Central memory CD4-positive, alpha-beta T cell (primary cell): ENCODE measurements at regions not wholly inside any gene's neighbourhood (a gene's known extent, or its start where the extent isn't known, plus 50 kb on each side); places are given as distances from the start of the nearest gene placed in this dataset.
"Not testable (repeated sequence)": the region's sequence is repeated elsewhere in the genome, so short reads cannot be mapped to it uniquely, and the experiment has no call there.

ENCODE experiments used
- DNase-seq: peaks from one replicate; pipeline ENCODE4 v3.0.0; 2022

DNA sequence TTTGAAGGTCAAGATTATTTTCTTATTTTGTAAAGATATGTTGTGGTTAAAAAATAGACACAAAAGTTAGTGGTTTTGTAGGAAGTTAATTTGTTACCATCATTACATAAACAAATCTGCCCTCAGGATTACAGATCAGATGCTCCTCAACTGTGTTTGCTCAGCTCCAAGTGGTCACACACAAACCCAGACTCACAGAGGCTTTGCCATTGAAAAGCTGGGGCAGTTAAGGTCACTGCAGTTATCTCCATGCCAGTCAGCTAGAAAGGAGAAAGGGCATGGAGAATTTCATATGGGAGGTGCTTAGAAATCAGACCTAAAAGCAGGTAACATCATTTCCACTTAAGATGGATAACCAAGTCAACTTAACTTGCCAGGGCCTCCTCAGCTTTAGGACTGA, 825.7 kb upstream of the GBE1 start:
- DNase-seq = no peak

DNA sequence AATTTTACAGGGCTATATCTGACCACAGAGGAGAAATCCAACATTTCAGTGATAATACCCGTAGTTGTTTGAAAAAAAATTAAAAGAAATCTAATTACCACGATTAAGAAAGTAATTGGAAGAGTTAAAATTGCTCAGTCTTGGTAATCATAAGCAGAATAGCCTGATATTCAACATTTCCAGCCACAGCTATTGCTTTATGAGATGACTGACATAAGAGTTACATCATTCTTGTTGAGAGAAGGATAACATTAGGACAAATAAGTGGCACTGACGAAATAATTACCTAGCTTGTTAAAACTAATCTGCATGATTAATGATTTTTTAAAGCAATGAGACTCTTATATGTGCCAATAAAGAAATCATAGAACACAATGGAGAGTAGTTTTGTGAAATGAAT, 825.0 kb upstream of the GBE1 start:
- DNase-seq = no peak

DNA sequence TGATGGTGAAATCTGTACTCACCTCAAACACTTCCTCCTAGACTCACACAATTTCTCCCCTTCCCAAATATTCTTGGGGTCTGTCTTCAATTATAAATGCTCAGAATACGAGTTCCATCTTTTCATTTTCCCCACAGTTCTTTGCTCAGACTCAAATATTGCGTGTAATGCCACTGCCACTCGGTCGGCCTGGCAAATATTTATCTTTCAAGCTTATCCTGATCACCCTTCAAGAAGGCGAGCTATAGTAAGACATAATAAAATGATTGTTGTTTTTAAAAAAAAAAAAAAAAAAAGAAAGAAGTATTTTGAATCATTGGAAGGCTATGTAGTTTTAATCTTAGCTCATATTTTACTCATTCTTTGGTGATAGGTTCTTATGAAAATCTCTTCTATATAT, 824.6 kb upstream of the GBE1 start:
- not testable (repeated sequence) for DNase-seq

DNA sequence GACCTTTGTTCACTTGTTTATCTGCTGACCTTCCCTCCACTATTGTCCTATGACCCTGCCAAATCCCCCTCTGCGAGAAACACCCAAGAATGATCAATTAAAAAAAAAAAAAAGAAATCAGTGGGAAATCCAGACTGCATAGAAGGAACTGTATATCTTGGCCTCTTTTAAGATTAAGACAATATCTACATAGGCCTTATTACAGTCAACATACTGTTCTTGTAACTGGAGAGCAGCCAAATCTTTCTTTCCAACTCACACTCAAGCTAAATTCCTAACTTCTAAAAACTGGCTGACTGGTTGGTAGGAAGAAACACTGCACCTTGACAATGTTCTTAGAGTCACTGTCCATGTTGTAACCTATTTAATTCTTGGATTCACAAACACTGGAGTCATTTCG, 824.1 kb upstream of the GBE1 start:
- not testable (repeated sequence) for DNase-seq

DNA sequence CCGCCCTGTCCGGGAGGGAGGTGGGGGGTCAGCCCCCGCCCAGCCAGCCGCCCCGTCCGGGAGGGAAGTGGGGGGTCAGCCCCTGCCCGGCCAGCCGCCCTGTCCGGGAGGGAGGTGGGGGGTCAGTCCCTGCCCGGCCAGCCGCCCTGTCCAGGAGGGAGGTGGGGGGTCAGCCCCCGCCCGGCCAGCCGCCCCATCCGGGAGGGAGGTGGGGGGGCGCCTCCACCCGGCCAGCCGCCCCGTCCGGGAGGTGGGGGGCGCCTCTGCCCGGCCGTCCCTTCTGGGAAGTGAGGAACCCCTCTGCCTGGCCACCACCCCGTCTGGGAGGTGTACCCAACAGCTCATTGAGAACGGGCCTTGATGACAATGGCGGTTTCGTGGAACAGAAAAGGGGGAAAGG, 823.4 kb upstream of the GBE1 start:
- not testable (repeated sequence) for DNase-seq

DNA sequence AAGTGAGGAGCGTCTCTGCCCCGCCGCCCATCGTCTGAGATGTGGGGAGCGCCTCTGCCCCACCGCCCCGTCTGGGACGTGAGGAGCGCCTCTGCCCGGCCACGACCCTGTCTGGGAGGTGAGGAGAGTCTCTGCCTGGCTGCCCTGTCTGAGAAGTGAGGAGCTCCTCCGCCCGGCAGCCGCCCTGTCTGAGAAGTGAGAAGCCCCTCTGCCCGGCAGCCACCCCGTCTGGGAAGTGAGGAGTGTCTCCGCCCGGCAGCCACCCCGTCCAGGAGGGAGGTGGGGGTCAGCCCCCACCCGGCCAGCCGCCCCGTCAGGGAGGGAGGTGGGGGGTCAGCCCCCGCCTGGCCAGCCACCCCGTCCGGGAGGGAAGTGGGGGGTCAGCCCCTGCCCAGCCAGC, 823.0 kb upstream of the GBE1 start:
- not testable (repeated sequence) for DNase-seq

DNA sequence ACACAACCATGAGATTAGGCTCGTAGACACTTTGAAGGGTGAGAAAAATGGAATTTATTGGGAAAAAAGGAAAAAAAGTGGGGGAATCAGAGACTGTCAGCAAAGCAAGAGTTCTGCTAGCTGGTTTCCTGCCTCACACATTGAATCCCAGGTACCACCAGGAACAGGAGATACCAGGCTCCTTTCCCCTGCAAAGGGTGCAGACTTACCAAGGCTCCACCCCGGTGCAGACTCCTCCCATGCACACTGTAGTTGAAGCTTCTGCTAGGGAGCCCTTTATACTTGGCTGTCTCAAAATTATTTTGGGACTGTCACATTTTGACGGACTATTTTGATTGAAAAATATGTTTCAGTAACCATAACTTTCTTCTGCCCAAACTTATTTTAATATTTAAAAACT, 819.9 kb upstream of the GBE1 start:
- no peak for DNase-seq

DNA sequence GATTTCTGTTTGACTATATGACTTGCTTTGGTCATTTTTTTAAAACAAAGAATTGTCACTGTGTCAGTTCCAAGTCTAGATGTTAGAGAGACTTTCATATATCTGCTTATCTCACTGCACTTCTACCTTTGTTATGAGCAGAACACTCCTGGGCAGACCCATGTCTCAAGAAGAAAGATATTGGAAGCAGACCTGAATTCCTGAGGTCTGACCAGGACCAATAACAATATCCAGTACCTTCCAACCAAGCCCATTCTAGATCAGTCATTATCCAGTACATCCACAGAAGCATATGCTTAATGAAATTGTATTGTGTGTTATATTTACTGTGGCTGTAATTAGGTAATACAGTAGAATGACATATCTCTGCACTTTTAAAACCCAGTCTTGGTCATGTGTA, 811.3 kb upstream of the GBE1 start:
- DNase-seq = no peak

DNA sequence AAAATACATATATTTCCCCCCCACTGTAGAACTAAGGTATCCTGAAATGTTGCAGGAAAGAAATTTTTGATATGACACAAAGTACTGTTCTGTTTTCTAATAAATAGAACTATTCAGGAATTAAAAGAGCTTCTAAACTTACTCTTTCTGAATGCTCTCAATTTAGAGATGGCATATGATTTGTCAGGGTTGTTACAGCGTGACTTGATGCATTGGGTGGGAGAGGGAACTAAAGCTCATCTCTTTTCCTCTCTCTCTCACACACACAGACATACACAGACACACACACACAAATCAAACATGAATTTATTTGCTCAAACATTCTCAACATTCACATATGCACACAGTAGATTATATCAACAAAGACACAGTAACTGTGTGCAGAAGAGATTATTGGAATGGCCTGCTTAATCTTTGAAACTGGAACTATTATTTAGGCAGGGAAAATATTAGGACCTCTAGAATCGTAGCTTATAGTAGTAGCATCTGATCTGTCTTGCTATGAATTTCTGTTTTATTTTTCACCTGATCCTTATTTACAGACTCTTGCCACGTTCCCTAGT, 807.4 kb upstream of the GBE1 start:
- DNase-seq = no peak

DNA sequence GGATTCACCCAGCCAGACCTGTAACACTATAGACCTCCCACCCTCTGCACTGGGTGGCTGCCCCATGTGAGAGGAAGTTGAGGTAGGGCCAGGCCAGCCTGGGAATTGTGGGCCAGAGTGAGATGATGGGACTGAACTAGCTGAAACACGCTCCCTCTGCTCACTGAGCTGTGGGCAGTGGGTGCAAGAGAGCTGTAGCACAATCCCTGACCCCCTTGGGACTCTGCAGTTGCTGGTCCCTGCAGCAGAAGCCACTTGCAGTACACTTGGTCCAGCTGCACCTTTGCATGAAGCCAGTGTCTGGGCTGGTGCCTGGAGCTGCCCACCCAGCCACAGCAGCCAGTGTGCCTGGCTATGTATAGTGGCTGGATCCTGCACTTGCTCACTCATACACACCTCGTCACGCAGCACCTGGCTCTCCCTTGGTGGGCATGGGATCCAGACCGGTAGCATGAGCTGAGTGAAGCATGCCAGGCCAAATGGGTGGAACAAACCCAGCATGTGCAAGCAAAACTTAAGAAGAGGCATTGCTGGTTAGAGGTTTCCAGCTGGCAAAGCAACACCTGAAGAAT, 805.7 kb upstream of the GBE1 start:
- no peak for DNase-seq

DNA sequence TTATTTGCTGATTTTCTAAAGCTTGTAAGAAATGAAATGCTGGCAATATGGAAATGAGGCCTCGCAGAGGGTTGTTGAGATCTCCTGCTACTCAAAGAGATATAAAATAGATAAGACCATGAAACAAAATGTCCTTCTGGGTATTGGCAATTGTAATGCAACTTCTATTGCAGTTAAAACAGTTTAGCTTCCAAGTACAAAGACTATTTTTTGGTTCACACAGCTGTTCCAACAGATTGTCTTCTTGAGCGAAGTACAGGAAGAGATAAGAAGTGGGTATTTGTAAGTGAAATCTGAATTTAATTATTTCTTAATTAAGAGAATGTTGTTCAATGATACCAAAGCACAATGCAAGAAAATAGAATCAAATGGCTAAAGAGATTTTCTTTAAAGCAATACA, 801.5 kb upstream of the GBE1 start:
- DNase-seq = no peak

DNA sequence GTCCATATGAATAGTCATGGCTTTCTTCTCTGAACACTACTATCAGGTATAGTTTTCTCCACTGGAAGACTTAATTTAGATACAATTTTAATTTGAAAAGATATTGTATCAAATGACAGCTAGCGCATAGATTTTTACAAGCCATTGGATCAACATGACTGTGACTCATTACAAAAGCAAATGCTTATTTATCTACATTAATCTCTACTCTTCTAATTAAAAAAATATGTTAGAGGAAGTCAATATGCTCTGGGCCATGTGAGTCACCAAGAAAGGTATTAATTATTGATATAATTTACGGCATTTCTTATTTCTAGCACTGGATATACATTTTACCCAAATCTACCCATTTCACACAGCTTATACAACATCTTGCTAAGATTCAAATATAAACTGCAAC, 800.3 kb upstream of the GBE1 start:
- no peak for DNase-seq

DNA sequence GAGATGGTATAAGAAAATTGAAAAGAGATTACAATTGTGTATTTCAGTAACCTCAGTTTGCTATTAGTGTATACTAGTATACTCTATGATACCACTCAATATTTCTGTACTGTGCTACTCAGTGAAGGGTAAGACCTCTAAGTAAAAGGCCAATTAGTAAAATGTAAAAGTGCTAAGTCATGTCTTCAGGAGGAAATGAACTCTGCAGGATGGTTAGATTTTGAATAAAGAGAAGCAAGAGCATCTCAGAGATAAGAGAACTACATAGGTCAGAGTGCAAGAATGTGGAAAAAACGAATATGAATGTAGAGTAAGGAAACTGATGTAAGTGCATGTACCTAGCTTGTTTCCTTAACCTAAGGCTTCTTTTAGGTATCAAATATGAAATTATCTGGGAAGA, 796.6 kb upstream of the GBE1 start:
- no peak for DNase-seq

DNA sequence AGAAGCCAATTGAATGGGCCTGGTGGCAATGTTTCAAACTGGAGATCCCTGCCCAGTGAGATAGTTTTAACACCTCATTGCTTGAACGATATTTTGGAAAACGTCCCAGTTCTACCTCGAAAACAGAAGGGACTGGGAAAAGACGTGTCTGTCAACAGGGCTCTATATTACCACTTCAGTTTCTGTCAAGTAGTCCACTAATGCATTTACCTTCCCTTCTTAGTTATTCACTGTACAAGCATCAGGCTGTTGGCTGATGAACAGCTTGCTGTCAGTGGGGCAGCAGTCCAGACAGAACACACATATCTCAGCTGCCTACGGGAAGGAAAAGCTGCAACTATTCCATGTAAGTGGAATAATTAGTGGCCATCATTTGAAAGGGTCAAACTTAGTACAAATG, 794.7 kb upstream of the GBE1 start:
- DNase-seq = no peak

DNA sequence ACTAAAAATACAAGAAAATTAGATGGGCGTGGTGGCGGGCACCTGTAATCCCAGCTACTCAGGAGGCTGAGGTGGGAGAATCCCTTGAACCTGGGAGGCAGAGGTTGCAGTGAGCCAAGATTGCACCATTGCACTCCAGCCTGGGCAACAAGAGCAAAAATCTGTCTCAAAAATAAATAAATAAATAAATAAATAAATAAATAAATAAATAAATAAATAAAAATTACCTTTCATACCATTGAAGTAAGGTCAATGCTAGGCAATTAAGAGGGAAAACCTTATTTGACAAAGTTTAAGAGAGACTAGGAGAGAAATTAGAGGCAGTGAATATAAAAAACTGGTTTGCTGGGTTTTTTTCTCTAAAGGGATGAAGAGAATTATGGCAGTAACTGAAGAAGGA, 781.1 kb upstream of the GBE1 start:
- not testable (repeated sequence) for DNase-seq

DNA sequence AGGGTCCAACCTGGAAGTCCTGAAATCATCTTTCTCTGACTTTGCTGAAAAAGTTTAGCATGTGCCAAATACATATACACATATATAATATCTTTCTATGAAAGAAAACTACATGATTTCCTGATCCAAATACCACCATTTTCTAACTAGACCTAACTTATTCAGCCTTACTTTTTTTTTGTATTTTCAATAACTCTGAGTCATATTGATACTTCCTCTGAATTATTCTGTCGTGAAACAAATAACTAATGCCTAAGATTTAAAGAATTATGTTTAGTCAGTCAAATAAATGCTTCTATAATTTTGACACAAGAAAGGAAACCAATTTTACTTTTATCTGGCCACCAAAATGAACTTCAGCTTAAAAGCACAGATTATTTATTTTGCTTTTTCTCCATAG, 760.2 kb upstream of the GBE1 start:
- no peak for DNase-seq

DNA sequence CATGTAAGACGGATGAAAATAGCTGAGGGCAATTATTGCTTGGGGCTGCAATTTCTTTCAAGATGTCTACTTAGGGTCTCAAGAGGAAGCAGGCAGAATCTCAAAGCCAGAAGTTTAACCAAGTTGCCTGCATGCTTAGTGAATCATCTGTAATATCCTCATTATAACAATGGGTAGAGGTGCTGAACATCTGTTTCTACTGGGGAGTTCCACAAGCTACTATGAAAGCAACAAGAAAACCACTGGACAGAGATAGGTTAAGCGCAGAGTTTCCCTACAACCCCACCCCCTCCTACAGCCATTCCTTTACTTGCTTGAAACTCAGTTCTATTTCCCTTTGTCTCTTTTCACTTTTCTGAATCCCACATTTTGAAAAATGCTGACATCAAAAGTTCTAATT, 759.4 kb upstream of the GBE1 start:
- no peak for DNase-seq

DNA sequence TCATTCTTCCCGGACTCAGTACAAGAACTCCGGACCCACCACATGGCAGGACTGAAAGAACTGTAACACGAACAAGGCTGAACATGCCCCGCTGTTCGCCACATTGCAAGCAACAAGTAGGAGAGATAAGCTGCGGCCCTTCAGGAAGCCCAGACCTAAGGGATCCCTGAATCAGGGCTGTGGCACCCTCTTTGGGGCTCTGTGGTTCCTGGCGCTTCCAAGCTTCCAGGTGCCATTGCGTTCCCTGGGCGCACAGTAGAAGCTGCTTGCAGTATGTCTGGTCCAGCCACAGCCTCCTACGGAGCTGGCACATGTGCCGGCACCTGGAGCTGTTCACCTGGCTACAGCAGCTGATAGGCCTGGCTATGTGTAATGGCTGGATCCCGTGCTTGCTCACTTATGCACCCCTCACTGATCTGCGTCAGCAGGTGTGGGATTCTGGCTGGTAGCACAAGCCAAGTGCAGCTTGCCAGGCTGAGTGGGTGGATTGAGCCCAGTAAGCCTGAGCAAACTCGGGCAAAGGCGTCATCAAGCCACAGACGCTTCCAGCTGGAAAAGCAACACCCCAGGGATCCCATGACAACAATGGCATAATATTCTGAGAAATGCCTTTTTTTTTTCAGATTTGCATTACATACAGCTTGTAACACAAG, 748.6 kb upstream of the GBE1 start:
- DNase-seq = no peak

DNA sequence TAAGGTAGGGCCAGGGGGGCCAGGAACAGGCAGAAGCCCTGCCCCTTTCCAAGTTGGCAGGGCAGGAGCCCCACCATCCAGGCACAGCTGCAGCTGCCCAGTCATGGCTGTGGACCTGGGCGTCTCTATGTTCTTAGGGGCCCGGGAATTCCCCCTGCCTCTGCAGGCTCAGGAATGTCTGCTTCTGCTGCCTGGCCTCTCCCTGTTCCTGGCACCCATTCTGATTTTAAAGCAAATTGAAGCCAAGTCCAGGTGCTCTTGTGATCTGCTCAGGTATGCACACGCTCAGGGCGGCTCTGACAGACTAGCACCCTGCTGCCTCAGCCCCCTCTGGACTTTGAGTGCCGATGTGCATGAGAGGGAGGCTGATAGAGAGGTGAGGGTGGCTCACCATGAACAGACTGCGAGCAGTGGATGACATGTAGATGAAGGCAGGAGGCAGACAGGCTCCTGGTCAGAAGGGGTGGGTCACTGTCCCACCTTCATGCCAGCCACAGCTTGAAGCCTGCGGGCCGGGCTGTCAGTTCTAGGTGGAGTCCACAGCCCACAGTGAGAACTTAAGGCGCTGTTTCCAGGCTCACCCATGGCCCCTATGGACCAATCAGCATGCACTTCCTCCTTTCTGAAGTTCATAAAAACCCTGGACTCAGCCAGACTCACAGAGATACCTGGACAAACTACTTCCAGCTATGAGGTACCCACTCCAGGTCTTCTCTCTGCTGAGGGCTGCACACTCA, 747.8 kb upstream of the GBE1 start:
- no peak for DNase-seq

DNA sequence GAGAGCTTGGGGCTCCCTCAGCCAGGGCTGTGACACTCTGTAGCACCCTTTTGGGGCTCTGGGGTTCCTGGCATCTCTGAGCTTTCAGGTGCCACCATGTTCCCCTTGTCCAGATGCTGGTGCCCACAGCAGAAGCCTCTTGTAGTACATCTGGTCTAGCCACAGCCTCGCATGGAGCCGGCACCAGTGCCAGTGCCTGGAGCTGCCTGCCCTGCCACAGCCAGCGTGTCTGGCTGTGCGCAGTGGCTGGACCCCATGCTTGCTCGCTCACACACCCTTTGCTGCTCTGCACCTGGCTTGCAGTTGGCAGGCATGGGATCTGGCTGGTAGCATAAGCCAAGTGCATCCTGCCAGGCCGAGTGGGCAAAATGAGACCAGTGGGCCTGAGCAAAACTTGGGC, 744.8 kb upstream of the GBE1 start:
- no peak for DNase-seq

DNA sequence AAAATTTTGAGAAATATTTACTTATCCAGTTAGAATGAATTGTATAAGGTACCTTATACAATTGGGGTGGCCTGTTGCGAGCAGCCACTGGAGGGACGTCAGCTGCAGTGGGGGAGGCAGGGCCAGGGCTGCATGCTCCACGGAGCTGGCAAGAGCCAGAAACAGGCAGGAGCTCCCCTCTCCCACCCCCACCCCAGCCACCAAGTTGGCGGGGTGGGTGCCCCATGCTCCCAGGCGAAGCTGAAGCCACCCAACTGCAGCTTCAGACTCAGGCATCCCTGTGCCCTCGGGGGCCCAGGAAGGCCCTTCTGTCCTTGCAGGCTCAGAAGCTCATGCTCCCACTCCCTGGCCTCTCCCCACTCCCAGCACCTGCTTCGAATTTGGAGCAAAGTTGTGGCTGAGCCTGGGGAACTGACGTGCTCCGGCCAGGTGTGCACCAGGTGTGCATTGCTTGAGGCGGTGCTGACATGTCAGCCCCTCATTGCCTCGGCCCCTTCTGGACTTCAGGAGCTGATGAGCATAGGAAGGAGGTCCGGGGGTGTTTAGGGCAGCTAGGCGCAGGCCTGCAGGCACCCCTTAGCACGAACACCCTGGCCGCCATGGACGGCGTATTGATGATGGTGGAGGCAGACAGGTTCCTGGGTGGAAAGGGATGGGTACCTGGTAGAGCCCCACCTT, 743.8 kb upstream of the GBE1 start:
- DNase-seq = no peak

DNA sequence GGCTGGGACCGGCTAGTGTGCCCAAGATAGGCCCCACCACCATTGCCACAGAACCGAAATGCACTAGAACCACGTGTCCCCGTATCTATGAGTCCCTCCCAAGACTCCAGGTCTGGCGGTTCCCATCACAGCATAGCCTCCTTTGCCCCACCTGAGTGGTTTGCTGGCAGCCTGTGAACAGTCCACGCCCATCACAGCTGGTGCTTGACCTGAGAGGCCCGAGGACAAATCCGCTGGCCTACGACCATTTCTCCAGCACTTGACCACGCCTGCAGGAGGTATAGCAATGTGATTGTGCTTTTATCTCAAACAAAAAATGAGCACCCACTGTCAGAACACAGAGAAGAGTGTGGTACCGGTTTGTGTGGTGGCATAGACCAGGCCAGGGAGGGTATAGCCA, 736.7 kb upstream of the GBE1 start:
- no peak for DNase-seq

DNA sequence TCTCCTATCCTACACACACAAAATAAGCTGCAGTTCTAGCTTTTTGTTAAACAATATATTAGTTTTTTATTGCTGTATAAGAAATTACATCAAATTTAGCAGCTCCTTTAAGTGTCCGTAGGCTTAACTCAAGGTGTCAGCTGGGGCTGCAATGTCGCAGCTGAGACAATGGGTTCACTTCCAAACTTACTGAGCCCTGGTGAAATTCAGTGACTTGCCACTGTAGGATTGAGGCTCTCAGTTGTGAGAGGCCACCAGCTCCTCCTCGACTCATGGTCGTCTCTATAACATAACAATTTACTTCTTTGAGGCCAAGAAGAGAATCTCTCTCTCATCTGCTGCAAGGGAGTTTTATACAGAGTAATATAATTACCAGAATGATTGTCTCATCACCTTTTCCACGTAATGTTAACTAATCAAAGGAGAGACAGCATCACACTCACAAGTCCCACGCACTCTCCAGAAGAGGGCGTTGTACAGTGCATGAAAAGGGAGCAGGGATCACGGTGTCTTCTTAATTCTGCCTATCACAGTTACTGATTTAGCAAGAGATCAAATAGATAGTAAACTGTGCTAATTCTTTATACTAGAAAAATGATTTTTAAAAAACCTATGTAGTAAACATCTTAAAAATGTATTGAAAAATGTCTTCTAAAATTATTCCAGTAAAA, 735.6 kb upstream of the GBE1 start:
- DNase-seq = no peak
